CD4-positive, alpha-beta T cell (primary cell): ENCODE measurements at regions not wholly inside any gene's neighbourhood (a gene's known extent, or its start where the extent isn't known, plus 50 kb on each side); places are given as distances from the start of the nearest gene placed in this dataset.

Experiments used
- ATAC-seq: fragments of 200-7000 bp; cut with Tn5 transposase; one replicate; pipeline ENCODE4 v1.10.0; 2022; ENCODE audit warnings: mild to moderate bottlenecking; ENCODE audit not compliant: poor library complexity
- CTCF ChIA-PET: fragments of 350-600 bp; sonication (Branson Sonifier 250); formaldehyde crosslinking; loops from one replicate; lab custom pipeline; 2021; ENCODE audit warnings: antibody characterized with exemption, inconsistent platforms; lab: Charles Lee
- POLR2A ChIA-PET: fragments of 350-600 bp; sonication (Branson Sonifier 250); formaldehyde crosslinking; loops from one replicate; lab custom pipeline; 2021; ENCODE audit warnings: antibody characterized with exemption, inconsistent platforms; lab: Charles Lee
- DNase-seq, 14 experiments: peaks; one replicate each; pipeline ENCODE4 v3.0.0-alpha.2; 2013 to 2020; ENCODE audit warnings: mixed read lengths in 2 of 14
- H3K27ac ChIP-seq, 2 donors: one replicate each; pipeline versions ENCODE4 v1.5.1 to v1.7.0; 2013; ENCODE audit warnings: low read length in 2 of 2, low read depth in 1 of 2, mild to moderate bottlenecking in 1 of 2
- H3K27me3 ChIP-seq, 2 experiments: 1 replicate in 1 of 2; 2 replicates in 1 of 2; pipeline versions ENCODE4 v1.6.1 to v1.7.0; 2013; ENCODE audit warnings: low read length in 2 of 2, control low read depth in 1 of 2, mild to moderate bottlenecking in 1 of 2, moderate library complexity in 1 of 2; ENCODE audit not compliant: insufficient read depth in 2 of 2, control insufficient read depth in 1 of 2
- H3K36me3 ChIP-seq: one replicate; pipeline ENCODE4 v1.6.1; 2013; ENCODE audit warnings: low read length, control low read depth; ENCODE audit not compliant: insufficient read depth
- H3K4me1 ChIP-seq: one replicate; pipeline ENCODE4 v1.6.1; 2013; ENCODE audit warnings: low read length, control low read depth; ENCODE audit not compliant: insufficient read depth
- H3K4me3 ChIP-seq: one replicate; pipeline ENCODE4 v1.5.1; 2013; ENCODE audit warnings: mild to moderate bottlenecking, low read length, moderate library complexity
- H3K9me3 ChIP-seq, 2 experiments: 1 replicate in 1 of 2; 2 replicates in 1 of 2; pipeline versions ENCODE4 v1.6.1 to v1.7.0; 2013; ENCODE audit warnings: low read length in 2 of 2, mild to moderate bottlenecking in 2 of 2, control low read depth in 1 of 2, moderate library complexity in 1 of 2; ENCODE audit not compliant: control insufficient read depth in 1 of 2, insufficient read depth in 1 of 2
- H3K27ac Mint-ChIP-seq: one replicate; pipeline ENCODE4 v1.8.0; 2020; ENCODE audit warnings: mixed read lengths
- H3K27me3 Mint-ChIP-seq: one replicate; pipeline ENCODE4 v1.8.0; 2021; ENCODE audit warnings: mixed read lengths
- H3K36me3 Mint-ChIP-seq: one replicate; pipeline ENCODE4 v1.8.0; 2021; ENCODE audit warnings: low read depth, mixed read lengths
- H3K4me1 Mint-ChIP-seq: one replicate; pipeline ENCODE4 v1.8.0; 2021; ENCODE audit warnings: low read depth, mixed read lengths
- H3K4me3 Mint-ChIP-seq: one replicate; pipeline ENCODE4 v1.8.0; 2020; ENCODE audit warnings: mild to moderate bottlenecking, mixed read lengths
- H3K9me3 Mint-ChIP-seq: one replicate; pipeline ENCODE4 v1.8.0; 2020; ENCODE audit warnings: mixed read lengths
- CTCF ChIP-seq: fragments of 200-600 bp; IDR thresholded peaks from one replicate; pipeline ENCODE4 v1.8.0; 2022; ENCODE audit warnings: antibody characterized with exemption, mild to moderate bottlenecking
- intact Hi-C, 2 experiments: fragments of 100-400 bp; cut with DNase I in 1 of 2; cut with micrococcal nuclease in 1 of 2; formaldehyde crosslinking; loops; one replicate each; pipeline versions ENCODE4 v1.15.1 to v1.9.0; 2023 to 2025; cut with DNase I, micrococcal nuclease

GRCh38 chr6:140253096-140253495 is 878.6 kb upstream of the CITED2 start:
- Histone ChIP-seq H3K27ac (no peak overlapping the region), H3K36me3 (no peaks in the 10 kb centered on the region), H3K4me3 (no peak overlapping the region), H3K9me3 (no peaks in the 10 kb centered on the region), H3K4me1 (no peaks in the 10 kb centered on the region), H3K27me3 (no peaks in the 10 kb centered on the region)
- intact Hi-C loops: no loop called here
- ChIA-PET POLR2A (no interaction called here), CTCF (no interaction called here)
- no peak overlapping the region for H3K4me3 Mint-ChIP-seq
- H3K27me3 Mint-ChIP-seq: no peaks in the 10 kb centered on the region
- no peaks in the 10 kb centered on the region for H3K4me1 Mint-ChIP-seq
- no peak for TF ChIP-seq CTCF
- DNase-seq (no peak), ATAC-seq (no peak)
- H3K9me3 Mint-ChIP-seq: no peaks in the 10 kb centered on the region
- no peaks in the 10 kb centered on the region for H3K36me3 Mint-ChIP-seq
- no peak overlapping the region for H3K27ac Mint-ChIP-seq

GRCh38 chr6:140252099-140252498 is 877.7 kb upstream of the CITED2 start:
- ATAC-seq: no peak
- Histone ChIP-seq H3K27me3 (no peaks in the 10 kb centered on the region), H3K4me3 (no peak overlapping the region), H3K27ac (no peak overlapping the region), H3K9me3 (no peaks in the 10 kb centered on the region), H3K36me3 (no peaks in the 10 kb centered on the region), H3K4me1 (no peaks in the 10 kb centered on the region)
- Mint-ChIP-seq H3K4me1 (no peaks in the 10 kb centered on the region), H3K27ac (no peak overlapping the region), H3K27me3 (no peaks in the 10 kb centered on the region), H3K36me3 (no peaks in the 10 kb centered on the region), H3K9me3 (no peaks in the 10 kb centered on the region), H3K4me3 (no peak overlapping the region)
- no peak for TF ChIP-seq CTCF
- ChIA-PET CTCF (no interaction called here), POLR2A (no interaction called here)
- DNase-seq: no peak
- intact Hi-C loops: no loop called here

GRCh38 chr6:140245296-140246040 is 871.0 kb upstream of the CITED2 start:
- H3K9me3 Mint-ChIP-seq: no peaks in the 10 kb centered on the region
- no peaks in the 10 kb centered on the region for H3K36me3 ChIP-seq
- ChIA-PET CTCF (no interaction called here), POLR2A (no interaction called here)
- no peak overlapping the region for H3K27ac ChIP-seq
- H3K27ac Mint-ChIP-seq: no peak overlapping the region
- H3K27me3 ChIP-seq: peaks cover 0 to 3% of the 10 kb centered on the region in 2 experiments
- H3K9me3 ChIP-seq: no peaks in the 10 kb centered on the region
- no peak overlapping the region for H3K4me3 ChIP-seq
- intact Hi-C loops: no loop called here
- H3K4me3 Mint-ChIP-seq: no peak overlapping the region
- no peaks in the 10 kb centered on the region for H3K4me1 ChIP-seq
- no peak for ATAC-seq
- no peak for DNase-seq
- no peaks in the 10 kb centered on the region for H3K4me1 Mint-ChIP-seq
- no peak for TF ChIP-seq CTCF
- H3K36me3 Mint-ChIP-seq: no peaks in the 10 kb centered on the region
- no peaks in the 10 kb centered on the region for H3K27me3 Mint-ChIP-seq
